H9 (cell line): ENCODE measurements at regions not wholly inside any gene's neighbourhood (a gene's known extent, or its start where the extent isn't known, plus 50 kb on each side); places are given as distances from the start of the nearest gene placed in this dataset.

Experiments
- DNase-seq: peaks from one replicate; pipeline ENCODE4 v3.0.0-alpha.2; 2017
- H2AFZ ChIP-seq: one replicate; pipeline ENCODE4 v1.6.1; 2013; ENCODE audit warnings: mild to moderate bottlenecking, low read length, control low read depth, moderate library complexity
- H2AK5ac ChIP-seq: 2 replicates; pipeline ENCODE4 v1.6.1; 2013; ENCODE audit warnings: low read length, control low read depth, mixed read lengths; ENCODE audit not compliant: insufficient read length
- H2BK120ac ChIP-seq: one replicate; pipeline ENCODE4 v1.6.1; 2013; ENCODE audit warnings: low read depth, mild to moderate bottlenecking, low read length, control low read depth, inconsistent platforms; ENCODE audit not compliant: poor library complexity, severe bottlenecking
- H2BK12ac ChIP-seq: 2 replicates; pipeline ENCODE4 v1.6.1; 2013; ENCODE audit warnings: low read length, control low read depth, mixed read lengths, low read depth; ENCODE audit not compliant: insufficient read length
- H2BK15ac ChIP-seq: 2 replicates; pipeline ENCODE4 v1.6.1; 2013; ENCODE audit warnings: low read depth, low read length, control low read depth
- H2BK20ac ChIP-seq: one replicate; pipeline ENCODE4 v1.6.1; 2013; ENCODE audit warnings: low read depth, mild to moderate bottlenecking, low read length, control low read depth, inconsistent platforms; ENCODE audit not compliant: poor library complexity, severe bottlenecking
- H2BK5ac ChIP-seq: 2 replicates; pipeline ENCODE4 v1.6.1; 2013; ENCODE audit warnings: low read length, control low read depth, mixed read lengths; ENCODE audit not compliant: insufficient read length
- H3K14ac ChIP-seq: 2 replicates; pipeline ENCODE4 v1.6.1; 2013; ENCODE audit warnings: low read length, control low read depth; ENCODE audit not compliant: insufficient read depth
- H3K18ac ChIP-seq: 2 replicates; pipeline ENCODE4 v1.6.1; 2013; ENCODE audit warnings: low read depth, mild to moderate bottlenecking, mixed read lengths, low read length, control low read depth; ENCODE audit not compliant: insufficient read length
- H3K23ac ChIP-seq: 2 replicates; pipeline ENCODE4 v1.6.1; 2013; ENCODE audit warnings: low read length, control low read depth, mixed read lengths, low read depth; ENCODE audit not compliant: insufficient read length
- H3K23me2 ChIP-seq: 2 replicates; pipeline ENCODE4 v1.6.1; 2013; ENCODE audit warnings: low read depth, mild to moderate bottlenecking, mixed read lengths, low read length, control low read depth; ENCODE audit not compliant: insufficient read length, poor library complexity, severe bottlenecking
- H3K27ac ChIP-seq: 2 replicates; pipeline ENCODE4 v1.5.1; 2013; ENCODE audit warnings: low read length, control low read depth, mixed read lengths, low read depth; ENCODE audit not compliant: insufficient read length
- H3K27me3 ChIP-seq: 2 replicates; pipeline ENCODE4 v1.6.1; 2013; ENCODE audit warnings: low read length, control low read depth, inconsistent platforms; ENCODE audit not compliant: insufficient read depth
- H3K4ac ChIP-seq: 2 replicates; pipeline ENCODE4 v1.6.1; 2013; ENCODE audit warnings: low read depth, mild to moderate bottlenecking, control low read depth, inconsistent platforms, low read length, moderate library complexity
- H3K4me1 ChIP-seq: 2 replicates; pipeline ENCODE4 v1.6.1; 2013; ENCODE audit warnings: low read length, control low read depth, inconsistent platforms; ENCODE audit not compliant: insufficient read depth
- H3K4me2 ChIP-seq: 2 replicates; pipeline ENCODE4 v1.6.1; 2013; ENCODE audit warnings: low read length, control low read depth, mixed read lengths; ENCODE audit not compliant: insufficient read length, insufficient read depth
- H3K56ac ChIP-seq: 2 replicates; pipeline ENCODE4 v1.6.1; 2013; ENCODE audit warnings: low read depth, mild to moderate bottlenecking, mixed read lengths, low read length, control low read depth; ENCODE audit not compliant: insufficient read length
- H3K79me1 ChIP-seq: 2 replicates; pipeline ENCODE4 v1.6.1; 2013; ENCODE audit warnings: low read depth, mild to moderate bottlenecking, moderate library complexity, low read length, control low read depth, inconsistent platforms; ENCODE audit not compliant: insufficient read depth, poor library complexity, severe bottlenecking
- H3K79me2 ChIP-seq: 2 replicates; pipeline ENCODE4 v1.6.1; 2013; ENCODE audit warnings: low read length, control low read depth, inconsistent platforms; ENCODE audit not compliant: insufficient read depth
- H3K9ac ChIP-seq: 2 replicates; pipeline ENCODE4 v1.6.1; 2013; ENCODE audit warnings: low read length, control low read depth, mixed read lengths; ENCODE audit not compliant: insufficient read length; ENCODE audit errors: extremely low read depth
- H3K9me3 ChIP-seq: one replicate; pipeline ENCODE4 v1.6.1; 2013; ENCODE audit warnings: low read depth, low read length, inconsistent platforms; ENCODE audit not compliant: control insufficient read depth
- H3T11ph ChIP-seq: one replicate; pipeline ENCODE4 v1.6.1; 2013; ENCODE audit warnings: mild to moderate bottlenecking, low read length, control low read depth, inconsistent platforms
- H4K20me1 ChIP-seq: one replicate; pipeline ENCODE4 v1.6.1; 2013; ENCODE audit not compliant: control insufficient read depth, insufficient read length, insufficient read depth
- H4K5ac ChIP-seq: 2 replicates; pipeline ENCODE4 v1.6.1; 2013; ENCODE audit warnings: low read depth, mild to moderate bottlenecking, mixed read lengths, low read length, control low read depth; ENCODE audit not compliant: insufficient read length
- H4K8ac ChIP-seq: replicated peaks from 2 replicates; pipeline ENCODE4 v1.6.1; 2013; ENCODE audit warnings: low read length, control low read depth, mixed read lengths, low read depth; ENCODE audit not compliant: insufficient read length
- H4K91ac ChIP-seq: 2 replicates; pipeline ENCODE4 v1.6.1; 2013; ENCODE audit warnings: low read depth, mild to moderate bottlenecking, moderate library complexity, mixed read lengths, low read length, control low read depth; ENCODE audit not compliant: insufficient read length
- H3K27ac Mint-ChIP-seq, 3 experiments: 2 replicates in 2 of 3; 3 replicates in 1 of 3; pipeline ENCODE4 v1.8.0; 2020 to 2021; ENCODE audit warnings: mixed read lengths in 3 of 3, mild to moderate bottlenecking in 1 of 3, moderate library complexity in 1 of 3
- H3K27me3 Mint-ChIP-seq: 2 replicates; pipeline ENCODE4 v1.8.0; 2021; ENCODE audit warnings: low read depth, mild to moderate bottlenecking, moderate library complexity, mixed read lengths
- H3K36me3 Mint-ChIP-seq, 3 experiments: 2 replicates in 2 of 3; 3 replicates in 1 of 3; pipeline ENCODE4 v1.8.0; 2020 to 2021; ENCODE audit warnings: low read depth in 3 of 3, mixed read lengths in 3 of 3; ENCODE audit not compliant: insufficient read depth in 1 of 3
- H3K4me1 Mint-ChIP-seq, 2 experiments: 2 replicates each; pipeline ENCODE4 v1.8.0; 2020; ENCODE audit warnings: mixed read lengths in 2 of 2
- H3K4me3 Mint-ChIP-seq, 2 experiments: 2 replicates in 1 of 2; 3 replicates in 1 of 2; pipeline ENCODE4 v1.8.0; 2020 to 2021; ENCODE audit warnings: mild to moderate bottlenecking in 2 of 2, mixed read lengths in 2 of 2, moderate library complexity in 1 of 2
- H3K9me3 Mint-ChIP-seq, 2 experiments: 2 replicates in 1 of 2; 3 replicates in 1 of 2; pipeline ENCODE4 v1.8.0; 2020; ENCODE audit warnings: mild to moderate bottlenecking in 2 of 2, mixed read lengths in 2 of 2, moderate library complexity in 1 of 2
- CTCF ChIP-seq: fragments of 200-600 bp; sonication (generic); conservative IDR thresholded peaks from 3 replicates; pipeline ENCODE4 v1.8.0; 2021; ENCODE audit warnings: antibody characterized with exemption, mild to moderate bottlenecking
- WGBS: extraction: QIAGEN DNeasy Blood & Tissue Kit; methylation state at CpG from one replicate; pipeline ENCODE4 v1.1.7; 2013; ENCODE audit warnings: missing lambda C conversion rate, low lambda C conversion rate, mixed read lengths; ENCODE audit not compliant: insufficient read length; ENCODE audit errors: extremely low coverage; 5-methylcytosine and 5-hydroxymethylcytosine counted together

GRCh38 chr2:238774071-238774470 is 73.8 kb upstream of the TWIST2 start:
- Histone ChIP-seq H3K4me1 (no peaks in the 10 kb centered on the region), H2AK5ac (no peak overlapping the region), H3K79me2 (no peaks in the 10 kb centered on the region), H3K18ac (no peak overlapping the region), H2BK5ac (no peak overlapping the region), H3K56ac (no peak overlapping the region), H2BK15ac (no peak overlapping the region), H2BK120ac (no peak overlapping the region), H2BK12ac (no peak overlapping the region), H3K9ac (no peak overlapping the region), H3K23ac (no peak overlapping the region), H4K20me1 (no peaks in the 10 kb centered on the region), H2BK20ac (no peak overlapping the region), H3K23me2 (no peaks in the 10 kb centered on the region), H2AFZ (no peak overlapping the region), H3K27ac (no peak overlapping the region), H4K5ac (no peak overlapping the region), H3K27me3 (no peaks in the 10 kb centered on the region; the same call in 1 of the 2 replicates), H3K79me1 (no peaks in the 10 kb centered on the region), H3K9me3 (no peaks in the 10 kb centered on the region), H4K91ac (no peak overlapping the region), H3T11ph (no peak overlapping the region), H4K8ac (no peak overlapping the region), H3K4me2 (no peak overlapping the region), H3K4ac (no peak overlapping the region), H3K14ac (no peak overlapping the region)
- TF ChIP-seq CTCF = no peak
- Mint-ChIP-seq H3K36me3 (no peaks in the 10 kb centered on the region), H3K27ac (no peak overlapping the region), H3K27me3 (peaks cover 48% of the 10 kb centered on the region), H3K9me3 (peaks cover 0 to 3% of the 10 kb centered on the region in 2 experiments; a peak in 2 of 5 replicates), H3K4me3 (no peak overlapping the region; a peak in 1 of 5 replicates), H3K4me1 (peaks cover 5 to 12% of the 10 kb centered on the region in 2 experiments; a peak in 3 of 4 replicates)
- no CpG with 5 or more reads among the region's 7 CpGs for WGBS
- no peak for DNase-seq
